Esophagus squamous epithelium (tissue), 5 donors: ENCODE measurements at regions not wholly inside any gene's neighbourhood (a gene's known extent, or its start where the extent isn't known, plus 50 kb on each side); places are given as distances from the start of the nearest gene placed in this dataset.
A peak's percentile ranks its signal among the peaks of the same experiment; 100 is the strongest.

Source experiments
- DNase-seq: peaks from one replicate; lab custom pipeline; 2025; lab: John Stamatoyannopoulos, UW
- H3K27ac ChIP-seq, 4 donors: fragments of 200-600 bp; sonication (generic); one replicate each; pipeline ENCODE4 v1.5.1; 2016 to 2019; ENCODE audit warnings: mild to moderate bottlenecking in 1 of 4
- H3K27me3 ChIP-seq, 4 donors: fragments of 200-600 bp; sonication (generic); 1 replicate in 3 of 4; 2 replicates in 1 of 4; pipeline versions ENCODE4 v1.5.1 to v1.6.0; 2017 to 2021; ENCODE audit warnings: antibody characterized with exemption in 1 of 4
- H3K36me3 ChIP-seq, 3 donors: fragments of 200-600 bp; sonication (generic); one replicate each; pipeline ENCODE4 v1.5.1; 2016 to 2019
- H3K4me1 ChIP-seq, 3 donors: fragments of 200-600 bp; sonication (generic); one replicate each; pipeline ENCODE4 v1.5.1; 2017 to 2019
- H3K4me3 ChIP-seq, 4 donors: fragments of 200-600 bp; sonication (generic); 1 replicate in 3 of 4; 2 replicates in 1 of 4; pipeline ENCODE4 v1.5.1; 2016 to 2019; ENCODE audit warnings: mild to moderate bottlenecking in 2 of 4, moderate library complexity in 1 of 4
- H3K9me3 ChIP-seq, 3 donors: fragments of 200-600 bp; sonication (generic); one replicate each; pipeline ENCODE4 v1.5.1; 2016 to 2019
- CTCF ChIP-seq, 6 experiments: fragments of 450-650 bp in 4 of 6; fragments of 200-600 bp in 2 of 6; sonication (generic) in 2 of 6; IDR thresholded peaks; one replicate each; pipeline ENCODE4 v1.5.1; 2016 to 2019; ENCODE audit warnings: antibody characterized with exemption in 6 of 6, mild to moderate bottlenecking in 4 of 6, moderate library complexity in 4 of 6
- POLR2A ChIP-seq, 4 donors: fragments of 450-650 bp; IDR thresholded peaks; one replicate each; pipeline ENCODE4 v1.6.1; 2017; ENCODE audit warnings: antibody characterized with exemption in 4 of 4, mild to moderate bottlenecking in 4 of 4, moderate library complexity in 3 of 4
- WGBS, 2 donors: methylation state at CpG; one replicate each; pipeline ENCODE4 v1.1.5; 2018; 5-methylcytosine and 5-hydroxymethylcytosine counted together
- intact Hi-C: fragments of 100-400 bp; cut with DNase I; formaldehyde crosslinking; loops from one replicate; pipeline ENCODE4 v1.15.0; 2022
- donor health status: DM: yes; HTN: yes; CAD: no.

- 71 to 77% methylated on average over 1 of the region's 1 CpG for WGBS, 2 donors
- Histone ChIP-seq H3K36me3 (no peaks in the 10 kb centered on the region), H3K4me3 (no peak overlapping the region), H3K27me3 (peaks cover 0 to 11% (median 0%) of the 10 kb centered on the region in 4 donors), H3K4me1 (peaks cover 0 to 8% (median 4%) of the 10 kb centered on the region in 3 donors), H3K9me3 (no peaks in the 10 kb centered on the region), H3K27ac (peak overlapping the region in 1 of 4 donors; percentile 27)
- TF ChIP-seq POLR2A (IDR thresholded peaks at IDR 0.05) (no peak), CTCF (IDR thresholded peaks at IDR 0.05) (no peak)
- DNase-seq = no peak
- intact Hi-C loops = no loop called here
Measured at GRCh38 chr18:24660956-24661355, 200.5 kb downstream of the HRH4 start.

- peaks cover 0 to 9% (median 0%) of the 10 kb centered on the region in 4 donors for H3K27me3 ChIP-seq
- no peak overlapping the region for H3K27ac ChIP-seq
- no peak for DNase-seq
- intact Hi-C loops = no loop called here
- TF ChIP-seq POLR2A (IDR thresholded peaks at IDR 0.05) = no peak
- no peak for TF ChIP-seq CTCF (IDR thresholded peaks at IDR 0.05)
- H3K9me3 ChIP-seq = no peaks in the 10 kb centered on the region
- H3K36me3 ChIP-seq = no peaks in the 10 kb centered on the region
- no peak overlapping the region for H3K4me3 ChIP-seq
- WGBS, 2 donors = 42 to 70% methylated on average over 13 of the region's 13 CpGs
- H3K4me1 ChIP-seq = peaks cover 0 to 8% (median 4%) of the 10 kb centered on the region in 3 donors
Measured at GRCh38 chr18:24662412-24662821, 202.0 kb downstream of the HRH4 start.

GRCh38 chr18:24663026-24663425 is 202.6 kb downstream of the HRH4 start:
- TF ChIP-seq CTCF (IDR thresholded peaks at IDR 0.05) (no peak), POLR2A (IDR thresholded peaks at IDR 0.05) (no peak)

GRCh38 chr18:24669015-24669414 is 208.6 kb downstream of the HRH4 start:
- intact Hi-C loops = no loop called here
- Histone ChIP-seq H3K9me3 (no peaks in the 10 kb centered on the region), H3K27ac (no peak overlapping the region), H3K4me1 (no peaks in the 10 kb centered on the region), H3K27me3 (no peaks in the 10 kb centered on the region), H3K36me3 (no peaks in the 10 kb centered on the region), H3K4me3 (no peak overlapping the region)
- TF ChIP-seq POLR2A (IDR thresholded peaks at IDR 0.05) (no peak), CTCF (IDR thresholded peaks at IDR 0.05) (no peak)
- 63 to 76% methylated on average over 2 of the region's 2 CpGs for WGBS, 2 donors
- no peak for DNase-seq

More at GRCh38 chr18:24663026-24663425, 202.6 kb downstream of the HRH4 start:
- intact Hi-C loops = no loop called here
- Histone ChIP-seq H3K36me3 (no peaks in the 10 kb centered on the region), H3K27ac (no peak overlapping the region), H3K4me3 (no peak overlapping the region), H3K9me3 (no peaks in the 10 kb centered on the region), H3K27me3 (peaks cover 0 to 7% (median 0%) of the 10 kb centered on the region in 4 donors), H3K4me1 (peaks cover 0 to 8% (median 4%) of the 10 kb centered on the region in 3 donors)
- DNase-seq = no peak
- WGBS, 2 donors = 78 to 92% methylated on average over 3 to 4 of the region's 5 CpGs

- intact Hi-C loops = no loop called here
- DNase-seq = no peak
- no peaks in the 10 kb centered on the region for H3K4me1 ChIP-seq
- 82 to 89% methylated on average over 1 to 2 of the region's 3 CpGs for WGBS, 2 donors
- H3K27ac ChIP-seq = no peak overlapping the region
- H3K9me3 ChIP-seq = no peaks in the 10 kb centered on the region
- H3K27me3 ChIP-seq = no peaks in the 10 kb centered on the region
- no peaks in the 10 kb centered on the region for H3K36me3 ChIP-seq
- no peak for TF ChIP-seq CTCF (IDR thresholded peaks at IDR 0.05)
- TF ChIP-seq POLR2A (IDR thresholded peaks at IDR 0.05) = no peak
- H3K4me3 ChIP-seq = no peak overlapping the region
Measured at GRCh38 chr18:24669502-24669901, 209.1 kb downstream of the HRH4 start.
